ENCODE measurements at regions not wholly inside any gene's neighbourhood (a gene's known extent, or its start where the extent isn't known, plus 50 kb on each side); places are given as distances from the start of the nearest gene placed in this dataset.

DNA sequence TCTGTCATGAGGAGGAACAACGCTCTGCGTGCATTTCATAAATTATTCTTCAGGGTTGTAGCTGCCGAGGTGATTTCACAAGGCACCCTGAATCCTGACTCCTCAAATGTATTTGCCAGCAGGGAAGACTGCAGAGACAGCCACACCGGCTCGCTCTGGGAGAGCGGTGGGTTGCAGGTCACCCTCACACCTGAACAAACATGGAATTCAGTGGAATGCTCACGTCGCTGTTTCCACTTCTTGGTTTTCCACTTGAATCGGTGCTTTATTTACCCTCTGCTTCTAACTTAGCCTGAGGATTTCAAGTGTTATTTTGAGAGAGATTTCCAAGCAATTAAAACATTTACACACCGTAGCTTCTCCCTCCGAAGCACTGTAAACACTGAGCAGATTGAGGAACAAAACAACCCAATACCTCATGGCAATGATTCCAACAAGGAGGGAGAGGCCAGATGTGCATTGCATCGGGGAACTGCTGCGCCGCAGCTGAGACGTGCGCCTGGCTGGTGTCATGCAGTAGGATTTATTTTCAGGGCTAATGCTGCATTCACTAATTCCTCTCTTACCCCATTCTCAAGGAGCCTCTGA is 59.5 kb upstream of the GGTLC1 start:
- no peak for DNase-seq

DNA sequence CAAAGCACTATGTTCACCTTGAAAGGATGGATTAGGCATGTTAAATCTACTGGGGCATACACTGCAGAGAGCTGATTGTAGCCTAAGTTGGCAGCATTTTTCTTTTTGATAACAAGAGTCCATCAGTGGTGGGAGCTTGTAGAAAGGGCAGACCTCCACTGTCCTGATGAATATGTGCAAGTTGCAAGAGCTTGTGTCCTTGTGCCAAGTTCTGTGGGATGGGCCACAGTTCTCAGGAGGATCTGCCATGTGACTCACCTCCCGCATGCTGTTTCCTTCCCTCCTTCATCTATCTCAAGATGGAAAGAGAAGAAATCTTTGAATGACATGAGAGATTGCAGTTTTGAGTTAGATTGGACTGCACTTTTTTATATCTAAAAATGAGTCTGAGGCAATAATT is 58.3 kb upstream of the GGTLC1 start:
- no peak for DNase-seq

DNA sequence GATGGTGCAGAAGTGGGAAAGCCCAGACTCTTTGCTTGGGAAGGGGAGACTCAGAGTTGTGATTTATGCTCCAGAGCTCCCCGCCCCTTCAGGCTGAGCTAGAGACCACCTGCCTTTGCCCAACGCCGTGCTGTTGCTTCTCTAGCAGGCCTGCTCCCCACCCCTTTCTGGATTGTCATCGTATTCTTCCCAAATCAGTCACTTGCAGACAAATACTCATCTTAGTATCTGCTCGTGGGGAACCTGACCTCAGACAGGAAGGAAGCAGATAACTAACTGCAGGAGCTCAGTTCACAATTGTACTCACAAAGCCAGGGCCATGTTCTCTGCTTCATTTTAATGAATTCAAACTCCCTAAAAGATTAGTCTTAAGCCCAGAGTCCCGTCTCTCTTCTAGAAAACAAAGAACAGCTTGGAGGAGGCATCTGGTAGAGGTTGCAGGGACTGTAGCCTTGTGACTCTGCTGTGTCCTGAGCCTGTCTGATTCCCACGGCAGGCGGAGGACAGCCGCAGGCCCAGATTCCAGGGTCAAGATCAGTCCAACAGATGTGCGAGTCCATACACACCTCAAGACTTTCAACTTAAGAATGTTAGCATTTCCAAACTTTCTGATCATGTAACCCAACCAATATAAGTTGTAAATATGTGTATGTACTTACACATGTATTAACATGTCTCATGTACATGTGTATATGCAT is 57.2 kb upstream of the GGTLC1 start:
- DNase-seq, result no peak

DNA sequence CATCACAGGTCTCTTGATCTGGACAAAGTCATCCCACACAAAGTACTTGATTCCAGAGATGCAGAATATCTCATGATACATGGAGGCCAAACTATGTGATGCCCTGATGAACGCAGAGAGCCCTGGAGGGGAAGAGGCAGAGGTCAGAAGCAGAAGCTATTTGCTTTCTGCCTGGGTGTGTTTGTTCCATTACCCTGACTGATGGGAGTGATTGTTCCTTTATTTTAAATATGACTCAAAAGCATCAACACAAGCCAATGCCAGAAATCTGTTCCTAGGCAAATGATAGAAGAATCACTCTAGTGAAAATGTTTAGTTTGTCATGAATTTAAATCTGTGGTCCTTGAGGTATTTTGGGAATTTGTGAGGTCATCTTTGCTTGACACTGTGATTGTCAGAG is 54.7 kb upstream of the GGTLC1 start:
- no peak for DNase-seq

DNA sequence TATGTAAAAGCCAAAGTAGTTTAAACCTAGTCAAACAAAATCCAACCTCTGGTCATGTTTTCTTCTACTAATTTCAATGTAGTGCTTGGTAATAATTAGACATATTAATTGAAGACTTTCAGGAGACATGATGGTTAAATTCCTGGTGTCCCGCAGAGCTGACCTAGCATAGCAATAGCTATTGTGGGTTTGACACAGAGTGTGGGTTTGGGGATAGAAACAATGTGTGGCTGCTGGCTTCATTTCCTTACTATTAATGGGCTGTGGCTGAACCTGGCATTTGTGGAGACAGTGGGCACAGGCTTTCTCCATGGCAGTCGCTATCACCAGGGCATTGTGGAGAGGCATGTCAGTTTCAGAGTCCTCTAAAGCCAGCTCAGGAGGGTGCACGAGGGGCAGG is 54.1 kb upstream of the GGTLC1 start:
- no peak for DNase-seq

DNA sequence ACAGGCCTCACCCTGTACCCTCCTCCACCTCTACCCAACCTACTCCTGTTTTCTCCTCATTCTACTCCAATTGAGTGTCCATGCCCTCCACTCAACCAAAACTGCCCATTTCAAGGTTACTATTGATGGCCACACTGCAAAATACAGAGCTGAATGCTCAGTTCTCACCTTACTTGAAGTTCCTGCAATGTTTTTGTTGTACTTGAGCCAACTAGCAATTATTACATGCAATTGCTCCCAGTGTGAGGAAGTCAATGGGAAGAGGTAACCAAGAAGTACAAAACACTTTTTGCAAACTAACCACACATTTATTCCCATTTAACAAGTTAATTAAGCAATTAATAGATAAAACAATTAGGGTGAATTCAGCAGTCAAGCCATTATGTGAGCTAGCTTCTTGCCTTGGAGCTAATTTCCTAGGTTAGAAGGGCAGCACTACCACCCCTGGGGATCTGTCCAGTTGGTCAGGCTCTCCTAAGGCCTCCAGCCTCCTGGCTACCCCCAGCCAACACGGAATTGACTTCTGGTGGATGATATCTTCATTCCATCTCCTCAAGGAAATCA is 52.4 kb upstream of the GGTLC1 start:
- DNase-seq, result no peak

DNA sequence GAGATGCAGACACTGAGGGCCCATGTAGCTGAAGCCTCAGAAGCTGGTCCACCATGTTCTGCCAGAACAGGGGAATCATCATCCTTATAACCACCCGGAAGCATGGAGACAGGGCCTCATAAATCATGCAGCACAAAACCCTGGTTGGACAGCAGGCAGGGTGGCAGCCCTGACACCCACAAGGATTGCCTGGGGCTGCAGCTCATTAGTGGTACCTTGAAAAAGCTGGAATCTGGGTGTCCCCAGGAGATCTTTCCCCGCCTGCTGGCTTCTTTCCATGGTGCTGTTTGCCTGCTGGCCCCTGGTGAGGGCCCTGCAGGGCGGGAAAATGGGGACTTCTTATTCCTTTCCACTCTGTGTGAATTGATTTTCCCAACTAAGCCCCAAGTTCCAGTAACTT is 50.6 kb upstream of the GGTLC1 start:
- DNase-seq, result no peak
